ENCODE measurements at regions not wholly inside any gene's neighbourhood (a gene's known extent, or its start where the extent isn't known, plus 50 kb on each side); places are given as distances from the start of the nearest gene placed in this dataset.
"Not testable (repeated sequence)": the region's sequence is repeated elsewhere in the genome, so short reads cannot be mapped to it uniquely, and the experiment has no call there.

DNA sequence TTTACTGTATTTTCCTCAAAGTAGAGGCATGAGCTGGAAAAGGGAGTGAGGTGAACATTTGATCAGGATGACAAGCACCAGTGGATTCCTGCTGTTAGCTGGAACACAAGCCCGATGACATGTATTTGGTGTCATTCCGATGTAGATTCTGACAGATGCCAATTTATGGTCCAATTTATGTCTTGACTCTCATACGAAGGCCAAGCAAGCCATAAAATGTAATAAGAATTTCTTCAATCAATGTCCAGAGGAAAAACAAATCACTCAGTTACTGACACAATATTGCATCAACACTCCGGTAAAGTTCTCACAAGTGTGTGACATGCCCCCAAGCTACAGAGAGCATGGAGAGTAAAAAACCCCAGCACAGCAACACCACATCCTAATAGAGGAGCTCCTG is 138.3 kb upstream of the ZNF521 start:
- no peak for DNase-seq (ENCODE audit: low read depth)
- H3K4me3 ChIP-seq (ENCODE audit: control insufficient read depth, low read depth, low read length): no peak overlapping the region
- TF ChIP-seq, protein P1, sequence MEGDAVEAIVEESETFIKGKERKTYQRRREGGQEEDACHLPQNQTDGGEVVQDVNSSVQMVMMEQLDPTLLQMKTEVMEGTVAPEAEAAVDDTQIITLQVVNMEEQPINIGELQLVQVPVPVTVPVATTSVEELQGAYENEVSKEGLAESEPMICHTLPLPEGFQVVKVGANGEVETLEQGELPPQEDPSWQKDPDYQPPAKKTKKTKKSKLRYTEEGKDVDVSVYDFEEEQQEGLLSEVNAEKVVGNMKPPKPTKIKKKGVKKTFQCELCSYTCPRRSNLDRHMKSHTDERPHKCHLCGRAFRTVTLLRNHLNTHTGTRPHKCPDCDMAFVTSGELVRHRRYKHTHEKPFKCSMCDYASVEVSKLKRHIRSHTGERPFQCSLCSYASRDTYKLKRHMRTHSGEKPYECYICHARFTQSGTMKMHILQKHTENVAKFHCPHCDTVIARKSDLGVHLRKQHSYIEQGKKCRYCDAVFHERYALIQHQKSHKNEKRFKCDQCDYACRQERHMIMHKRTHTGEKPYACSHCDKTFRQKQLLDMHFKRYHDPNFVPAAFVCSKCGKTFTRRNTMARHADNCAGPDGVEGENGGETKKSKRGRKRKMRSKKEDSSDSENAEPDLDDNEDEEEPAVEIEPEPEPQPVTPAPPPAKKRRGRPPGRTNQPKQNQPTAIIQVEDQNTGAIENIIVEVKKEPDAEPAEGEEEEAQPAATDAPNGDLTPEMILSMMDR (conservative IDR thresholded peaks at IDR 0.05; ENCODE audit: control insufficient read depth, insufficient read depth, low read depth, low read length): no peak

DNA sequence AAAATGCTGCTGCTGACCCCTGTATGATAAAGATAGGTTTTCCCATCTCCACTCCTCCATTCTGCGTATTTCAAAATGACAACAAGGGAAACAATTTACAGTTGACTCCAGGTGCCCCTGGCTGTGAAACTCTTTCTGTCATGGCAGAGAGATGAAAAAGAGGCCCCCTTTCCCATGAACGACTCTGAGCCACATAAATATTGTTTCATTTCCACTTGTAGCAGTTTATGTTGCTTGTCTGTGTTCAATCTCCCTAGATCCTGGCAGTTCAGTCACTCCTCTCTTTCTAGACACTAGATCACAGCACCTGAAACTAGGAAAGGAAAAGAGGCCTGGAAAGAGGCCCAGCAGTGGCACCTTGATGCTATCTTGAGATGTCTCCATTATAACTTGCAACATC is 121.0 kb upstream of the ZNF521 start:
- TF ChIP-seq, protein P1 (conservative IDR thresholded peaks at IDR 0.05; ENCODE audit: control insufficient read depth, insufficient read depth, low read depth, low read length): no peak
- H3K4me3 ChIP-seq (ENCODE audit: control insufficient read depth, low read depth, low read length): no peak overlapping the region
- DNase-seq (ENCODE audit: low read depth): no peak

DNA sequence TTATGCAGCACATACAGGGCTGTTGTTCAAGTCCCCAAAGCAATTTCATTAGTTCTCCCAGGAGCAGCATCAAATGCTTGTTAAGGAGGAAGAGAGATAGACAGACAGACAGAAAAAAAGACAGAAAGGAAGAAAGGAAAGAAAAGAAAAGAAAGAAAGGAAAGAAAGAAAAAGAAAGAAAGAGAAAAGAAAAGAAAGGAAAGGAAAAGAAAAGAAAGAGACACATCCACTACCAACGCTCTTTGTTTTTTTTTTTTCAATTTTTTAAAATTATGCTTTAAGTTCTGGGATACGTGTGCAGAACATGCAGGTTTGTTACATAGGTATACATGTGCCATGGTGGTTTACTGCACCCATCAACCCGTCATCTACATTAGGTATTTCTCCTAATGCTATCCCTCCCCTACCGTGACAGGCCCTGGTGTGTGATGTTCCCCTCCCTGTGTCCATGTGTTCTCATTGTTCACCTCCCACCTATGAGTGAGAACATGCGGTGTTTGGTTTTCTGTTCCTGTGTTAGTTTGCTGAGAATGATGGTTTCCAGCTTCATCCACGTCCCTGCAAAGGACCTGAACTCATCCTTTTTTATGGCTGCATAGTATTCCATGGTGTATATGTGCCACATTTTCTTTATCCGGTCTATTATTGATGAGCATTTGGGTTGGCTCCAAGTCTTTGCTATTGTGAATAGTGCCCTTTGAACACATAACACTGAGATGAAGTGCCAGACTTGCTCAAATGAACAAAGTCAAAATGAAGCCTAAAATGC is 119.0 kb upstream of the ZNF521 start:
- not testable (repeated sequence) for DNase-seq (ENCODE audit: low read depth); H3K4me3 ChIP-seq (ENCODE audit: control insufficient read depth, low read depth, low read length)

DNA sequence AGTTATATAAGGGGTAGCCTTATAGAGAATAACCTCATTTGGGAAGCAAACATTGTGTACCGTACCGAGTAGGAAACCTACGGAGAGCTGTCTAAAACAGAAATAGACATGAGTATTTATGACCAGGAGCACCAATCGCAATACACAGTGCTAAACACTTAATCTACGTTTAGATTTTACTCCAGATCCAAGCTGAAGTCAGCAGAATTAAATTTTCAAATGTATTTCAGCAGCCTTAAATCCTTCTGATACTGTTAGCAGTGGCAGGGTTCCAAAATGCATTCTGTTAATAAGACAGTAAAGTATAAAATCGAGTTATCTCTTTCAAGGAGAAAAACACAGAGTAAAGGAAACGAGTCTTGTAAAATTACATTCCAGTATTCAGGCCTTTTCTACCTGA is 118.1 kb upstream of the ZNF521 start:
- no peak for DNase-seq (ENCODE audit: low read depth)
- no peak overlapping the region for H3K4me3 ChIP-seq (ENCODE audit: control insufficient read depth, low read depth, low read length)
- TF ChIP-seq, protein P1 (conservative IDR thresholded peaks at IDR 0.05; ENCODE audit: control insufficient read depth, insufficient read depth, low read depth, low read length): no peak

DNA sequence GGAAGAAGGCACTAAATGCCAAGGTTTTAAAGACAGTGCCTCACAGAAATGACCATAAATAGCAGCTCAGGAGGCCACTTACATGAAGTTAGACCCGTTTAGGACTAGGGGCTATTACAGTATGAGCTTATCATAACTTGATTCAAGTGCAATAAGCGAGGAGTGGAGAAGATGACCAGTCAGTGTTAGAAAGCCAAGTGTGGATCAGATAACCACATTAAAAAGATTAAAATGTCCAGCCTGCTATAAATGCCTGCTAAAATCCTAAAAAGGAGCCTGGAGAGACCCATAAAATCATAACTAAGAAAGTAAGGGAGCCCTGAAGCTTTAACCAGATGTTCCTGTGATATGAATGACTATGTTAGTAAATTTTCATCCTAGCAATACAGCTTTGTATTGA is 117.5 kb upstream of the ZNF521 start:
- TF ChIP-seq, protein P1 (conservative IDR thresholded peaks at IDR 0.05; ENCODE audit: control insufficient read depth, insufficient read depth, low read depth, low read length): no peak
- DNase-seq (ENCODE audit: low read depth): no peak
- no peak overlapping the region for H3K4me3 ChIP-seq (ENCODE audit: control insufficient read depth, low read depth, low read length)

DNA sequence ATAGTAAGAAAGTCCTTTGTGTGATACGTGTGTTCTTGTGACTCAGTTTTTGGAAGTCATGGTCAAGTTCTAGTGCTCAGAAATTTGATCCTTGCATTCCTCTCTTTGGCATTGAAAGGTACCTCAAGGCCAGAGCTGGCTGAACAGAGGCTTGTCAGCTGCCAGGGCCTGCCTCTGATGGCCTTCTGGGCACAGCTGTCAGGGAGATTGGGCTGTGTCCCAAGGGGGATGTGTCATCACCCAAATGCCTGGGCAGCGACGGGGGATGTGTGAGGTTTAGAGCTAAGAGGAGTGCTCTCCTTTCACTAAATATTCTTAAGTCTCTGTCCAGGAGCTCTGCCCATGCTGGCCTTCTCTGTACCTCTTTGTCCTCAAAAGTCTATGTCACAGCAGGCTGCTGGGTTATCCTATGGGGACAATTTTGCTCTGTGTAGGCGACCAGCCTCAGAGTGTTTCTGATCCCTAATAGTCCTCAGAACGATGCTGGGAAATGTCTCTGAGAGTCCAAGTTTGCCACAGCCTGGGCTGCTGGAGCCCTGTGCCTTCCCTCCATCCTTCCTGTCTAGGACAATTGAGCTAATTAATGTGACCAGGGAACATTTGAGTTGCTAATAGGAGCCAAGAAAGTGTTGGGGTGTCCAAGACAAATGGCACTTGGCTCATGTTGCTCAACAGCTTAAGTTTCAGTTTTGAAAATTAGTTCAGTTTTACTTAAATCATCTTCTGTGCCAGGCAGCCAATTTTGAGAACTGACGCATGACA is 115.4 kb upstream of the ZNF521 start:
- TF ChIP-seq, protein P1 (conservative IDR thresholded peaks at IDR 0.05; ENCODE audit: control insufficient read depth, insufficient read depth, low read depth, low read length): no peak
- DNase-seq (ENCODE audit: low read depth): peak; percentile 25
- H3K4me3 ChIP-seq (ENCODE audit: control insufficient read depth, low read depth, low read length): no peak overlapping the region

DNA sequence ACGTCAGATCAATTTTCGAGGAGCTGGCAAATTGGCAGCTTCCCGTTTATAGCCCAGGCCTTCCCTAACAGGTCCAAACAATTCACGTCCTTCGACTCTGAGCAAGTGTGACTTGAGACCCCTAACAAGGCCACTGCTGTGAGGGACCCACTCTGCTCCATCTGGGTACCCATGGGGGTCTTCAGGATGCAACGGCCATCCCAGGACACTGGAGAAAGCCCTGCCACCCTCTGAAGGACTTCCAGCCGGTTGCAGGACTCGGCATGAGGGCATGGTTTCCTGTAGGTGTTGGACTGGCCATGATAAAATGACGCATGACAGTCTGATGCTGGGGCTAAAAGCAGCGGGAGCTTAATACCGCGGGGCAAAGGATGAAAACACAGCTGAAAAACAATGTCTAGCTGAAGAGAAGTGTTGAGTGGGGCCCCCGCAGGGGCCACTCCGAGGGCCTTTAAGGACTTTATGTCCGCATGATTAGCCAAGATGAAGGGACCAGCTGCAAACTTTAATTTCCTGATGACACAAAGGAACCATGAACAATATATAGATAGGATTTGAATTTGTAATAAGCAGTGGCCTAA is 113.3 kb upstream of the ZNF521 start:
- H3K4me3 ChIP-seq (ENCODE audit: control insufficient read depth, low read depth, low read length): no peak overlapping the region
- TF ChIP-seq, protein P1 (conservative IDR thresholded peaks at IDR 0.05; ENCODE audit: control insufficient read depth, insufficient read depth, low read depth, low read length): no peak
- DNase-seq (ENCODE audit: low read depth): no peak

All from fibroblast of mammary gland (primary cell).